SK-N-DZ (cell line): ENCODE measurements at regions not wholly inside any gene's neighbourhood (a gene's known extent, or its start where the extent isn't known, plus 50 kb on each side); places are given as distances from the start of the nearest gene placed in this dataset.

Experiments
- DNase-seq: peaks from one replicate; pipeline ENCODE4 v3.0.0-alpha.2; 2015; ENCODE audit warnings: low spot score

DNA sequence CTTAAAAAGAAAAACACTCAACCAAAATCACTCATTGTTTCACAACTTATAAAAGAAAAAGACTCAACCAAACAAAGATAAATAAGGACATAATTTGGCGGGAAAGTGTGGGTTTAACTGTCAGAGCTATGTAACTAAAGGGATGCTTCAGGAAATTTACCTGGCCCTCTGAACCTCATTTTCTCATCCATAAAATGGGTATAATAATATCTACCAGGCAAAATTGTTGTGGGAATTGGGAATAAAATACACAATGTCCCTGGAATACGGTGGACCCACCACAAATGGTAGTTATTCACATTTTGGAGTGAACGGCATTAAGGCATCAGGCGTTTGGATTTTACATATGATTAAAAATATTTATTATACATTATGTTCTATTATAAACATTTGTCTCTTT, 228.5 kb upstream of the ANKRD55 start:
- DNase-seq: no peak

DNA sequence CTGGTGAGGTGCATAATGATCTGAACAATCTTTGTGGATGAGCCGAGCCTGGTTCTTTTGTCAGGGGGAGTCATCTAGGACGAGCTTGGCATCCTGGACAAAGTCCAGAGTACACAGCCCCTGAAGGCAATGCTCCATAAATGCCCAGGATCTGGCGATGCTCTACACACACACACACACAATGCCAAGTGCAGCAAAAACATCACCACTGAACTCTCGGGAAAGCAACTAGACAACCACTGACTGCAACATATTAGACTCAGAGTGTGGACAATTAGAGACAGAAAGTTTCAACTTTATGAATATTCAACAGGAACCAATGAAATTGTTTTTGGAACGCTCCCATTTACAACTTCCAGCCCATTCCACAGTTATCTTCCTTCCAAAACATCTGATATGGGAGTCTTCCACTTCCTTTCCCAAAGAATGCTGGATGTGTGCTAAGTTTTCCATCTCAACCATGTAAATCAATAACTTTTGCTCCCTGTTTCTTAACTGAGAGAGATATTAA, 227.6 kb upstream of the ANKRD55 start:
- no peak for DNase-seq

DNA sequence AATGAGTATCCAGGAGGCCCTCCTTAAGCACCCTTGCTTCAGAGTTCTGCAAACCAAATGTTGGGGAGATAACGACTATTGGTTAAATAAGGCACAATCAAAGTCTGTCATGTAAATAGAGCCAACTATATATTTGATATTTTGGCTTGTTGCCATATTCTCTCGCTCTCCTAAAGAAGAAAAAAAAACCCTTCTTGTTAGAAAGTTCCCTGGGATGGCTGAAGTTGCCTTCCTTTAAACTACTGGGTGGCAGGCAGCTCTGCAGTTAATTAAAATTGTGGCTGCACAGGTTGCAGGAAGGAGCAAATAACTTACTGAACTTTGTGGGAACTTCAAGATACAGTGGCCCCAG, 227.0 kb upstream of the ANKRD55 start:
- DNase-seq: no peak

DNA sequence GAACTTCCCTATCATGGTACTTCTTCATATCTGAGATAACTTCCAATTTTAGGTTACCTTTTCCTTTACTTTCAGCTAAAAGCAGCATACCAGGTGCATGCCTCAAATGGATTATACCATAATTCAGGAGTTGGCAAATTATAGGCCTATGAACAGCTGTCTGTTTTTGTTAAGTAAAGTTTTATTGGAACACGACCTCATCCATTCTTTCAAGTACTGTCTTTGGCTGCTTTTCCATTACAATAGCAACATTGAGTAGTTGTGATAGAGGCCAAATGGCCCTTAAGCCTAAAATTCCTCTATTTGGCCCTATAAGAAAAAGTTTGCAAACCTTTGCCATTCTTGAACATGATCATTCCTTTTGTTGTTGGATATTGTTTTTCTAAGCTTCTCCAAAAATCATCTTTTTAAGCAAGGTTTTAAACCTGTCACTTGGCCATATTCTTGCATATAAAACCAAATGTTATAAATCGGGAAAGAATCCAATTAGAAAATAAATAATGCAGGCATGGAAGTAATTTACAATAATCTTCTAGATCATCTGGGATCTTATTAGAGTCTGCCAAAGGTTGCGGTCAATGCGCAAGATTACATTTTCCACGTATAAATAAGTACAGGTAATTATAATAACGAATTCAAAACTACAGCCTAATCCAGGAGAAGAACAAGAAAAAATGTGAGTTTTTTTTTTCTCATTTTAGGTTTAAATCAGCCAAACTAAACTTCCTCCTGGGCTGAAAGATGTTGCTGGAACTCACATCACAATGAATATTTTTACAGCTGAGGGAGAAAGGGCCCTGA, 226.5 kb upstream of the ANKRD55 start:
- DNase-seq: no peak

DNA sequence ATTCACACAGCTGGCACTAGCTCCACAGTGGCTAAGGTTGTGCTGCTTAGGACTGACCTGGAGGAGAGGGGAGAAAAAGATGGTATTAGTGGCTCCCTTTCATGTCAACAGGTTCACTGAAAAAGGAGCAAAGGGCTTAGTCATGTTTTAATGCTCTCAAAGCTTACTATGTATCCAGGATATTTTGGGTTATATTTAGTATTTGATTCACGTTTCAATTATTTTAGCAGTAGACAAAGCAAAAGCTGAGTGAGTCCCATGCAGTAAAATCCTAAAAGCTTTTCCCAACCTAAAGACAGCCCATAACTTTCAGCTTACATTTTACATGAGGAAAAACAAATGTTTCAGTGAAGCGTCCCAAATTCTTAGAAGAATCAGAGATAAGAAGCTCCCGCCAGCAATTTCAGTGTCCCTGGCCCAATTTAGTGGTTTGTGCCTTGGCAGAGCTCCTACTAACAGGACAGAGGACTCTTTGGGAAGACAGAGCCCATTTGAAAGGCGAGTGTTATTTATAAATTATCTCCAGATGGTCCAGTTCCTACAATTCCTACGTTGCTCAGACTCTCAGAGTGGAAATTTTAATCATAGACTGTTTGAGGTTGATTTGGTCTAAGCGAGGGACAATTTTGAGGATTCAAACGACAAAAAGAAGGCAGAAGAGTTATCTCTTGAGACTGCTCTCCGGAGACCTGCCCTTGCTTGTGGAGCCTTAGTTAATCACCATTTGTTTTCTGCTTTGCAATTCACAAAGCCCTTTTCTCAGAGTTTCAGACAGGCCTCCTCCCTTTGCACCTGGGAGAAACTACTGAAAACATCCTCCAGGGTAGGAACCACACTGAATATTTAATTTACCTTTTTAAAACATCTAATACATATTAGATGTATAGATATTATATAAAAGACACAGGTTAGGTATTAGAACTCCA, 225.0 kb upstream of the ANKRD55 start:
- no peak for DNase-seq

DNA sequence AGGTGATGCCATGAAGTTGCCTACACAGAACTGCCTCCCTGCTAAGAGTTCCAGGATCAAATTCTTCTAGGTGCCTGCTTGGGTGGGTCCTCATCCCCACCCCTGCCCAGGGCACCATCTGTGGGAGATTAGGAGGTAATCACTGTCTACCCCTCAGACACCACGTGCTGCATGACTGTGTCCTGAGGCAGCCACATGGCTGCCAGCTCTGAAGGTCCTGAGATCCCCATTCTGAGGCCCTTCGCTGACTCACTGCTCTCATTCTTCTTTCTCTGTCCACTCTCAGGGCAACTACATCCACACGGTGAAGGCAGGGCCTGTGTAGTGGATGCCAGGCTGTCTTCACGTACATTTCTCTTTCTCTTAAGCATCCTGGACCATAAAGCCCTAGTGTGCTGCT, 222.9 kb upstream of the ANKRD55 start:
- DNase-seq: no peak

DNA sequence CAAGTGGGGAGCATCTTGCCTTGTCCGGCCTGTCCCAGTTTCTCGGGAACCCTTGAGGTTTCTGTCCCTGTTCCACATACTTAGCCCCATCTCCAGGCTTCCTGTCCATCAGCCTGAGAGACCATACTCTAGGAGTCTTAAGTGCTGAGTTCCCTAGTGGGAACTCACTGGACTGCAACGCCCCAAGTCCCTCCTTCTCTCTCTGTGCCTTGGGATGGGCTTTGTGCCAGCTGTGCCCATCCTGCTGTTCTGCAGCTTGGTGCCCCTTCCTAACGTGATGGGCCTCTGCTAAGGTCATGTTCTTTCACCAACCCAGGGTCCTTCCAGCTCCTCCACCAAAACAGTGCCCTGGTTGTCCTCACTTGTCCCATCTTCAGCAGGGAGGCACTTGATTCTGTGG, 222.3 kb upstream of the ANKRD55 start:
- no peak for DNase-seq

DNA sequence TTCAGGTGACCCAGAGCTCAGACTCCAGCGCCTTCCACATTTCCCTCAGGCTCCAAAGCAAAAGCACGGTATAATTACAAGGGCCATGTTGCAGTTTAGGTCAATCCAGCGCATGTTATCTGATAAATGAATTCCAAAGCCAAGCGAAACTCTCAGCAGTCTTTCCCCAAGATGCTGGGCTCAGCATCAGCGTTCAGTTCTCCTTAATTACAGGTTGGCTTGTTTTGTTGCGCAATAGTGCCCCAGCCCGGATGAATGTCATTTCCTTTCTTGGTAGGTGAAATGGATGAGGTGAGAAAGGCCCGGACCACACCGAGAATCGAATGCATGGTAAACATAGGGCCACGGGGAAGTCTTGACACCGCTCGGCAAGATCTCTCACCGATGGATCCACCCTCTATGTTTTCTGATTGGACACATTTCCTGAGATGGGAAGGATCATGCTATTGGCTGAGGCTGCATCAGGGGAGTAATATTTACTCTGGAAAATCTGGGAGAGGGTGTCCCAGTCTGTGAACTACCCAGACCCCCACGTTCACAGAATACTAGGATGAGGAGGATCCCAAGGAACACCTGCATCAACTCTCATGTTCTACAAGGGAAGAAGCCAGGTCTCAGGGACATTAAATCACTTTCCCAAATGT, 221.2 kb upstream of the ANKRD55 start:
- no peak for DNase-seq

DNA sequence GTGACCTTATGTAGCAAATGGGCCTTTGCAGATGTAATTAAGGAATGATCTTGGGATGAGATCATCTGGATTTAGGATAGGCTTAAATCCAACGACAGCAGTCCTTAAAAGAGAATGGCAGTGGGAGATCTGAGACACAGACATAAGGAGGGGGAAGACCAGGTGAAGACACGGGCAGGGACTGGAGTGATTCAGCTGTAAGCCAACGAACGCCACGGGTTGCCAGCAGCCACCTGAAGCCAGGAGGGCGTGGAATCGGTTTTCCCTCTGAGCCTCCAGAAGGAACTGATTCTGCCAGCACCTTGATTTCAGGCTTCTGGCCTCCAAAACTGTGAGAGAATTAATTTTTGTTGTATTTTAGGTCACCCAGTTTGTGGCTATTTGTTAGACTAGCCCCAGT, 218.6 kb upstream of the ANKRD55 start:
- no peak for DNase-seq

DNA sequence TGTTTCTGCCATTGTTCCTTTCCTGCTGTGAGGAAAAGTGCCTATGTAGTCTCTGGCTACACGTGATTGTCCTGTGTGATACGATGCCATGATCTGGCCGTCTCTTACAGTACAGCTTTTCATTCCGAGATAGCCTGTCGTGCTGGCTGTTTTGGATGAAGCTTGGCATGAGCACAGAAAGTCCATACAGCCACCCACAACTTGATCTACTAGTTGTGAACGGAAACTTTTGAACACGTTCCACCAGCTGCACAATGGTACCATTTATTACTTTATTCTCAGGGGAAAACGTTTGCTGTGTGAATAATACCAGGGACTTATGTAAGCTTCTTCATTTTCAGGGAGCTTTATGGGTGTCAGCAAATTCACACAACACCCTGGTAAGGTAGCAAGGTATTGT, 217.6 kb upstream of the ANKRD55 start:
- no peak for DNase-seq

DNA sequence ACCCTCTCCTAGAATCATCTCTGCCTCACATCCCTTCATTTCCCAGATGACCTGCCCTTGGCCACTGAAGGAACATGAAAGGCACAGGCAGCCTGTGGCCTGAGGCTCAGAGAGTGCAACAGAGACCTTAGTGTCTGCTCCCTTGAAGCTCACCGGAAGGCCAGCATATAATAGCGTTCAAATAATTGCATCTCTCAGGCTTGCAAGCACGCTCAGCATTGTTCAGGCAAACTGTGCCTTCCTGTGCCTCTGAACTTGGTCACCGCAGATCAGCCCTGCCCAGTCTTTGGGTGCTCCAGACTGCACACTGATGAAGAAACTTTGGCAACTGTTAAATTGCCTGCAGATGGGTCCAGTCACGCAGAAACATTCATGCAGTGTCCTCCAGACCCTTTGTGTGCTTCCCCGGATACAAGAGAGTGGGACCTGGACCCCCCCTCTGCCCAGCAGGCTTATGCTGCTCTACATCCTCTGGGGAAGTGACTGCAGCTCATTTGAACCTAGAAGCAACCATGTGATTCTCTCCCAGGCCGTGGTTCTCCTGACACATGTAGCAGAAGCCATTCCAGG, 216.0 kb upstream of the ANKRD55 start:
- DNase-seq: no peak

DNA sequence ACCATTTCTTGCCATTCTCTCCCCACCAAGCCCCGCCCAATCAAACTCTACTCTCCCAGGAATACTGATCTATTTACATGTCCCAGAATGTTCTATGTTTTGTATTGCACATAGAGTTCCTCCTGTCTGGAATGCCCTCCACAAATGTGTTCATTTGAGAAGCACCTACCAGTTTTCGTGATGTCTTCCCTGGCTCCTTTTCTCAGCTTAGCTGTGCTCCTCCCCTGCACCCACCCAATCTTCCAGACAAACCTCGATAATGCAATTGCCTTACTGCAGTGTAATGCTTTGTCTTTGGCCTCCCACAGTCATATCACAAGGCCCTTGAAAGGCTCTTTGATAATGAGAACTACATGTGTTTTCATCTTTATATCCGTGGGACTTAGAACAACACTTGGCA, 214.5 kb upstream of the ANKRD55 start:
- DNase-seq: no peak

DNA sequence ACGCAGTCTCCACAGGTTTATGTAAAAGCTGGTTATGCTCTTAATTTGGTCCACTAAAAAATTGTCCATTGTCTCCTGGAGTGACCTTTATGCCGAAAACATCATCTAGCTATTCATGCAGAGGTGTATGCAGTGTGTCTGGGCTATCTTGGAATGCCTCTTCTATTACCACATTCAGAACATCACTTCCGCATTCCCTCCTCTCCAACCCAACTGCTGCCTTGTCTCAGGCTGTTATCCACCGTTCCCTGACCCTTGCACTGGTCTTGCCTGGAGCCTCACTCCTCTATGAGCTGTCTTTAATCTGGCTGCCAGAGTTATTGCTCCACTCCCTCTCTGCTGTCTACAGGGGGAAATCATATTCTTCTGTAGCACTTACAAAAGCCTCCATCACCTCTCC, 214.1 kb upstream of the ANKRD55 start:
- no peak for DNase-seq

DNA sequence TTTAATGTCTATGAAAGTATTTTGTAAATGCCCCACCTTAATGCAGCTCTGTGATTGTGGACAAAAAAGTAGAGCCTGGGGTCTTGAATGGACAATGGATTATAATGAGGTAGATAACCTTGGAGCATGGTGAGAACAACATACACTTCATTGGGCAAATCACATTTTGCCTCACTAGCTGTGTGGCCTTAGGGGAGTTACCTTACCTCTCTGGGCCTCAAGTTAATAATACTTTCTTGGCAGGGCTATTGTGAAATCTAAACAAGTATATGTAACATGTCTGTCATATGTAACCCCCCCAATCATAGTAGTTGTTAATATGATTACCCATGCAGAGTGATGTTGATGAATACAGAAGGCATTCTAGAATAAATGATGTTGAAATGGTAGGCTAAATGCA, 213.6 kb upstream of the ANKRD55 start:
- no peak for DNase-seq

DNA sequence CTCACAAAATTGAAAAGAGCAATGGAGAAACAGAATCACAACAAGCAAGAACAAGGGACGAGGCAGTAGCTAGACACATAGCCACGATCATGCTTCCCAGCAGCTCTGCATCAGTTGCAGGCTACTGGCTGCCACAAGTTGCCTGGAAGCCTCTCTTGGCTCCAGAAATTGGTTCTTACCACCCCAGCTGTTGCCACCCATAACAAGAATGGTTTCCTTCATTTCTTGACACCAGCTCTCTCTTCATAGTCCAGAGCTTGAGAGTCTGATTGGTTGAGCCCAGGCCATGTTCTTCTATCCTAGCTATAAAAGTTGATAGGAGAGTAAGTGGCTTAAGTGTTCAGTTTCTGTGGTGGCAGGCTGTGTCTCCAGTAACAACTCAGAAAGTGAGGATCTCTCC, 210.7 kb upstream of the ANKRD55 start:
- DNase-seq: no peak

DNA sequence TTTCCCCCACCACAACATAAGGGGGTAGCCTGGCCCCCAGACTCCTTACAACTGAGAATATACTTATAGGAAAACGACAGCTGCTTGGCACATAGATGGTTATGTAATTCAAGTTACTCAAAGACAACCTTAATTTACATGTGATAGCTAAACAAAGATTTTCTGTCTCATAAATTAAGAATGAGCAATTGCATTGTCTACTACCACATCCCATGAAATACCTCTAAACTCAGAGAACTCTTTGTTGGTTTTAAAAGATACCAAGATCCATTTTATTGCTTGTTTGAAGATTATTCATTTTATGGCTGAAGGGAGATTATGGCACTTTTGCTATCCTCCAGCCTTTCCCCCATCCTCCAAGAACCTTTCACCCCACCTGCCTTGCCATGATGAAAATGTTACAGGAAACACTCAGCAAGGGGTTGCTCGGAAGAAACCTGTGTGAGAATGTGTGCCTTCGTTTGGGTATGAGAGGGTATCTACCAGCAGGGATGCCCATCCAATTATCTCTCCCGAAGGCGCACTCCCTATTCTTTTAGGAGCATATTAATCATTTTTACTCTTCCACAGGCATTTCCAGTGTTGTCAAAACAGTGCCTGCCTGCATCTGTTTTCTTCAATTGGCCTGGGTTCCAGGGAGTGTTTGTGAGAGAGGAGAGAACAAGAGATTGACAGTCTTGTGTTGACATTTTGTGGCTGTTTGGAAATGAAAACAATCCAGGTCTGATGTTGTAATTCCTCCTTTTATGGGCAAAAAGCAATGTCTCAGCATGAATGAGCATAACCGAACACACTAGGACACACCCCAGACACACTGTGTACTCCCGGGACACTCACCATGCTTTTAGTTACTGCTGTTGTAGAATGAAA, 208.0 kb upstream of the ANKRD55 start:
- DNase-seq: no peak

DNA sequence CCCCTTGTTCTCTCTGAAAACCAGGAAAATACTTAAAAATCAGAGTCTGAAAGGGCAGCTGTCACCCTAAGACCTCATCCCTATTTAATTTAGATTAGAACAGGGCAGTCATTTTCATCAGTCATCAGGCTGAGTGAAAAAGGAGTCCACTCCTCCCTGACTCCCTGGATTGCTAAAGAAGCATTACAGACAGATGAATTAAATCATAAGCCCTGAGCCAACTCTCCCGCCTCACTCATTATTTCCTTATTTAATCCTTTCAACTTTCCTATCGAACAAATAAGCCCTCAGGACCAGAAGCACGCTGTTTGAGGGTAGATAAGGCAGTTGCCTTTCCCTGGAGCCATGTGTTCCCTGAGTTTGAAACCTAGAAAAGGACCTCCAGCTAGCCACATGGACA, 201.9 kb upstream of the ANKRD55 start:
- no peak for DNase-seq

DNA sequence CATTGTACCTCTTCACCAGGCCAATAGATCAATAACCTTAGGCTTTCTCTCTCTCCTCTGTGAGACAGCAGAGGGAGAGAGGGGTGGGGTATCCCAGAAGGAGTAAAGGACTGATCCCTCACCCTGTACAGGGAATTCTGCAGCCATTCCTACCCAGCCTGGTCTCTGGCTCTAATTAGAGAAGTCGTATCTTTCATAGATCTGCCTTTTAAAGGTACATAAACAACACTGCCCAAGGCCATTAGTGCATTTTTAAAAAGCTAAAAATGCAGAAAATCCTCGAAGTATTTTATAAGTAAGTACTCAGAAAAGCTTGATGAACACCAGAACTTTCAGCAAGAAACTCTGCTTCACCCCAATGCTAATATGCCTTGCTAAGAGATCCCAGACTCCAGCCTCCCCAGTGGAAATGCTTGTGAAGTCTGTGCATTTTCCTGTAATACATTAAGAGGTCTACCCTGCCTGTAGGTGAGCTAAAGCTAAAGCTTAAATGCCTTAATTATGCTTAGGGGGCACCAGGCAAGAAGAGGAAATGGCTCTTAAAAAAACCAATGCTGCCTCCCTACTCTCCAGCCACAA, 200.0 kb upstream of the ANKRD55 start:
- DNase-seq: no peak

DNA sequence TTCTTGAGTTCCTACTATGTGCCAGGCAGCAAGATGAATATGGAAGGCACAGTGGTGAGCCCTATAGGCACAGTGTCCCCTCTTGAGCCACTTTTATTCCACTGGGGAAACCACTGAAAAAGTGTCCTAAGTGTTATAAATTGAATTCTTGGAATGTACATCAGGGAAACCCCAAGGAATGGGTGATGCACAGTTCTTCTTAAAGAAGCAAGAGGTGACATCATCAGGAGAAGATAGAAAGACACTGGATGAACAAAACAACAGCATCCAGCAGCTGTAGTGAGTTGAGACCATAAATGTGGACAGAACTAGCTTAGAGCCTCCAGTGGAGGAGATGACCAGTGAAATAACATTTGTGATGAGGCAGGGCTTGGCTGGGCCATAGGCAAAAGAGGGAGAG, 199.2 kb upstream of the ANKRD55 start:
- no peak for DNase-seq

DNA sequence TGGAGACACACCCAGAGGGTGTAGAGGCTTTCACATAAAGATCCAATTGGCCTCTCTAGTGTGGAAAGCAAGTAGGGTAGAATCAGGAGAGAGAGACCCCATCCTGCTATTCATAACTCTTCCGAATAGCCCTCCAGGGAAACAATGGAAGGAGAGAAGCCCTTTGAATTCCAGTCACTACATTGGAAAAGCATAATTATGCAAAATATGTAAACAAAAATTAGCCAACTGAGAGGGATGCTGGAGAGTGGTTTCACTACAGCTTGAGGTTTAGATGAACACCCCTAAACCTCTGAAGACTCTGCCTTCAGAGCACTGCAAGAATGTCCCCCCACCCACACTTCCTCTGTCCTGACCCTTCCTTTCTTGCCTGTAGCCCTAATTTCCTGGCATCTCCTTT, 197.3 kb upstream of the ANKRD55 start:
- DNase-seq: no peak

DNA sequence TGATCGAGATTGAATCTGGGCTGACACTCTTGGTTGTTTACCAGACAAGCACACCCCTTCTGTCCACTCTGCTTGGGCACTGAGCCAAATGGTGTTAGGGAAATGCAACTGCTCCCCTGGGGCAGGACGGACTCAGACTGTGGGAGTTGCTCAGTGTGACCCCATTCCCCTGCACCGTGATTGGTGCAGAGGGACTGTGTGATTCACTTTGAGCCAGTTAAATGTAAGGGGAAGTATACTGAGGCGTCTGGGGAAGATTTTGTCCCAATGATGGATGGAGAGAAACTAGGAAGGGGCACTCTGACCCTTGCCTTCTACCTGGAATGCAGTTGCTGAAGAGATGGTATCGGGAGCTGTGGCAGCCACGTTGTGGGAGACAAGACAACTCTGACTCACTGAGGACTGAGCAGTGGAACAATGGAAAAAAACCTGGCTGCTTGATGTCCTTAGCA, 196.0 kb upstream of the ANKRD55 start:
- no peak for DNase-seq
